GM12878 (cell line): ENCODE measurements at regions not wholly inside any gene's neighbourhood (a gene's known extent, or its start where the extent isn't known, plus 50 kb on each side); places are given as distances from the start of the nearest gene placed in this dataset.

ENCODE experiments used
- ATAC-seq: fragments of 200-7000 bp; cut with Tn5 transposase; 3 replicates; pipeline ENCODE4 v1.9.1; 2020; ENCODE audit warnings: mild to moderate bottlenecking, moderate library complexity
- BruUV-seq: library from RNA; stranded (reverse); fragments of 400-500 nt; replicated peaks from 2 replicates; lab custom pipeline; 2021; lab: Mats Ljungman, UMichigan
- CTCF ChIA-PET: fragments of 300-600 bp; sonication (Branson Sonifier 250); formaldehyde crosslinking; extraction: SDS; loops from one replicate; lab custom pipeline; 2021; ENCODE audit warnings: inconsistent platforms; lab: Yijun Ruan, JAX
- POLR2A ChIA-PET: fragments of 350-600 bp; formaldehyde crosslinking; extraction: SDS; loops from one replicate; lab custom pipeline; 2021; ENCODE audit warnings: inconsistent platforms; lab: Charles Lee
- RAD21 ChIA-PET: fragments of 300-600 bp; sonication (Branson Sonifier 250); formaldehyde crosslinking; loops from one replicate; lab custom pipeline; 2023; ENCODE audit warnings: antibody characterized with exemption; ENCODE audit not compliant: unreplicated experiment; lab: Charles Lee
- SMC1A ChIA-PET: fragments of 300-600 bp; sonication (Branson Sonifier 250); formaldehyde crosslinking; loops from one replicate; lab custom pipeline; 2023; ENCODE audit not compliant: unreplicated experiment, uncharacterized antibody; lab: Charles Lee
- DNase-seq: peaks from one replicate; pipeline ENCODE4 v3.0.0-alpha.2; 2011; ENCODE audit warnings: low read depth, low spot score
- FAIRE-seq: peaks from 3 replicates; lab custom pipeline; 2011; peaks lifted over from hg19 to GRCh38; lab: Jason Lieb, UNC
- H2AFZ ChIP-seq: 2 replicates; pipeline ENCODE4 v1.6.0; 2011; ENCODE audit warnings: low read depth, low read length, control low read depth; ENCODE audit not compliant: control insufficient read depth
- H3K27ac ChIP-seq: 2 replicates; pipeline ENCODE4 v1.5.1; 2011; ENCODE audit warnings: control low read depth; ENCODE audit not compliant: control insufficient read depth, insufficient read depth
- H3K27me3 ChIP-seq, 2 experiments: replicated peaks in 1 of 2; 2 replicates each; pipeline versions ENCODE4 v1.6.0 to v1.6.1; 2011; ENCODE audit warnings: low read length in 1 of 2; ENCODE audit not compliant: control insufficient read depth in 2 of 2, insufficient read depth in 2 of 2
- H3K36me3 ChIP-seq, 2 experiments: 2 replicates each; pipeline ENCODE4 v1.5.1; 2011; ENCODE audit warnings: low read length in 1 of 2; ENCODE audit not compliant: control insufficient read depth in 2 of 2, insufficient read depth in 2 of 2
- H3K4me1 ChIP-seq: 2 replicates; pipeline ENCODE4 v1.6.1; 2011; ENCODE audit warnings: mild to moderate bottlenecking, low read length, moderate library complexity, mixed read lengths; ENCODE audit not compliant: control insufficient read depth, insufficient read depth
- H3K4me2 ChIP-seq: 2 replicates; pipeline ENCODE4 v1.6.0; 2011; ENCODE audit warnings: control low read depth; ENCODE audit not compliant: control insufficient read depth, insufficient read depth
- H3K4me3 ChIP-seq: fragments of 200-600 bp; sonication (generic); 2 replicates; pipeline ENCODE4 v1.5.1; 2016
- H3K79me2 ChIP-seq: 2 replicates; pipeline ENCODE4 v1.6.0; 2011; ENCODE audit warnings: low read length; ENCODE audit not compliant: control insufficient read depth, insufficient read depth
- H3K9ac ChIP-seq: 2 replicates; pipeline ENCODE4 v1.8.0; 2011; ENCODE audit warnings: low read length, control low read depth, mixed read lengths; ENCODE audit not compliant: control insufficient read depth, insufficient read depth
- H3K9me3 ChIP-seq: replicated peaks from 3 replicates; pipeline ENCODE4 v1.5.1; 2011; ENCODE audit warnings: mild to moderate bottlenecking, low read length; ENCODE audit not compliant: control insufficient read depth, insufficient read depth
- H4K20me1 ChIP-seq: 2 replicates; pipeline ENCODE4 v1.6.0; 2011; ENCODE audit not compliant: control insufficient read depth, insufficient read depth
- ETV6 ChIP-seq, 2 experiments: fragments of 450-650 bp in 1 of 2; IDR thresholded peaks in 1 of 2; conservative IDR thresholded peaks in 1 of 2; 2 replicates each; pipeline ENCODE4 v1.6.1; 2014; ENCODE audit warnings: antibody characterized with exemption in 1 of 2, borderline replicate concordance in 1 of 2, low read depth in 1 of 2, mild to moderate bottlenecking in 1 of 2, moderate library complexity in 1 of 2
- FOS ChIP-seq: IDR thresholded peaks from 3 replicates; pipeline ENCODE4 v1.6.1; 2011; ENCODE audit warnings: borderline replicate concordance; ENCODE audit not compliant: insufficient read length; ENCODE audit errors: extremely low read depth
- HDGF ChIP-seq: fragments of 450-650 bp; IDR thresholded peaks from 2 replicates; pipeline ENCODE4 v1.6.1; 2016; ENCODE audit warnings: antibody characterized with exemption
- MYC ChIP-seq: IDR thresholded peaks from 2 replicates; pipeline ENCODE4 v1.6.1; 2011; ENCODE audit warnings: mild to moderate bottlenecking, low read length, moderate library complexity, inconsistent platforms; ENCODE audit not compliant: insufficient read depth, insufficient replicate concordance, insufficient read length, severe bottlenecking
- NFIC ChIP-seq: IDR thresholded peaks from 2 replicates; pipeline ENCODE4 v1.6.1; 2012; ENCODE audit warnings: low read depth, mild to moderate bottlenecking, inconsistent platforms, low read length, moderate library complexity
- NRF1 ChIP-seq: conservative IDR thresholded peaks from 2 replicates; pipeline ENCODE4 v1.6.1; 2011; ENCODE audit warnings: mild to moderate bottlenecking, low read depth, low read length, improper control_type of control experiment
- RB1 ChIP-seq: fragments of 450-650 bp; formaldehyde crosslinking; IDR thresholded peaks from 2 replicates; pipeline ENCODE4 v1.6.1; 2017; ENCODE audit warnings: mild to moderate bottlenecking, borderline replicate concordance
- SIN3A ChIP-seq: IDR thresholded peaks from 2 replicates; pipeline ENCODE4 v1.6.1; 2012; ENCODE audit warnings: low read depth, low read length, improper control_type of control experiment
- SREBF2 ChIP-seq: IDR thresholded peaks from 2 replicates; pipeline ENCODE4 v1.6.1; 2012; ENCODE audit warnings: mild to moderate bottlenecking, low read length
- TCF12 ChIP-seq: IDR thresholded peaks from 2 replicates; pipeline ENCODE4 v1.6.1; 2011; ENCODE audit warnings: low read depth, mild to moderate bottlenecking, low read length
- TCF7 ChIP-seq: IDR thresholded peaks from 2 replicates; pipeline ENCODE4 v1.6.1; 2014; ENCODE audit warnings: antibody characterized with exemption, borderline replicate concordance
- WRNIP1 ChIP-seq: IDR thresholded peaks from 2 replicates; pipeline ENCODE4 v1.6.1; 2011; ENCODE audit warnings: low read depth, low read length, improper control_type of control experiment, borderline replicate concordance
- in situ Hi-C: fragments of 300-500 bp; cut with MboI; formaldehyde crosslinking; loops from 9 replicates; pipeline ENCODE4 v1.14.3; 2018; ENCODE audit warnings: mixed read lengths
- intact Hi-C: fragments of 100-400 bp; cut with micrococcal nuclease; formaldehyde crosslinking; loops from one replicate; pipeline ENCODE4 v1.14.2; 2022; ENCODE audit not compliant: unreplicated experiment
- TF ChIP-seq, protein P1 (sequence below): fragments of 150-350 bp; IDR thresholded peaks from 2 replicates; pipeline ENCODE4 v1.6.1; 2014; ENCODE audit warnings: mild to moderate bottlenecking, low read depth, low read length
- TF ChIP-seq, protein P2 (sequence below): IDR thresholded peaks from 2 replicates; pipeline ENCODE4 v1.6.1; 2012; ENCODE audit warnings: low read length, inconsistent platforms

DNA sequence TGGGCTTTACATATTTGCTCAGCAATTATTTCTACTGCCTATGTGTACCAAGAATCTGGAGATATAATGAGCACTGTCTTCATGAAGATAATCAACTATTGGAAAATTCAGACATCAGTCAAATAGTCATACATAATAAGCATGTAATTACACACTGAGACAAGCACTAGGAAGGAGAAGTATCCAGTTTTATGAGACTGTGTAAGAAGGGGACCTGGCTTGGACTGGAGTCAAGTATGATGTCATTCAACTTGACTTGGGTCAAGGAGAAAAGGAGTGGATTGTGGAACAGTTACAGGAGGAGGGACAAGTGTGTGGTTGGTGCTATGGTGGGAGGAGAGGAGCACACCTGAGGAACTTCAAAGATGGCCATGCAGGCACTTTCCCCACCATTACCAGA, 419.8 kb upstream of the TRIB2 start:
- no peaks in the 10 kb centered on the region for H3K36me3 ChIP-seq
- in situ Hi-C loops, result loop anchor here (25.0 kb wide), 1 partner anchor 460 kb away; no protein-coding TSS in a partner anchor
- ChIA-PET CTCF (no interaction called here), POLR2A (no interaction called here), SMC1A (interaction anchor here (0.8 to 4.7 kb wide), 3 partner anchors 25 to 419 kb away, joined by 4 to 35 read pairs (median 11); partner anchors contain the start of gene TRIB2), RAD21 (no interaction called here)
- no peaks in the 10 kb centered on the region for H3K27me3 ChIP-seq
- no peak overlapping the region for H3K9ac ChIP-seq
- H3K27ac ChIP-seq, result no peak overlapping the region
- no peak for ATAC-seq
- no peaks in the 10 kb centered on the region for H3K79me2 ChIP-seq
- TF ChIP-seq FOS (no peak), TCF7 (no peak), ETV6 (conservative IDR thresholded peaks at IDR 0.05 in 1 of 2, IDR thresholded peaks at IDR 0.05 in 1 of 2; ENCODE audit: borderline replicate concordance in 1 of 2, low read depth in 1 of 2) (no peak), SREBF2 (no peak), RB1 (no peak), NFIC (no peak), WRNIP1 (no peak), NRF1 (no peak), SIN3A (no peak), HDGF (no peak), MYC (no peak), TCF12 (no peak)
- TF ChIP-seq, protein P1, sequence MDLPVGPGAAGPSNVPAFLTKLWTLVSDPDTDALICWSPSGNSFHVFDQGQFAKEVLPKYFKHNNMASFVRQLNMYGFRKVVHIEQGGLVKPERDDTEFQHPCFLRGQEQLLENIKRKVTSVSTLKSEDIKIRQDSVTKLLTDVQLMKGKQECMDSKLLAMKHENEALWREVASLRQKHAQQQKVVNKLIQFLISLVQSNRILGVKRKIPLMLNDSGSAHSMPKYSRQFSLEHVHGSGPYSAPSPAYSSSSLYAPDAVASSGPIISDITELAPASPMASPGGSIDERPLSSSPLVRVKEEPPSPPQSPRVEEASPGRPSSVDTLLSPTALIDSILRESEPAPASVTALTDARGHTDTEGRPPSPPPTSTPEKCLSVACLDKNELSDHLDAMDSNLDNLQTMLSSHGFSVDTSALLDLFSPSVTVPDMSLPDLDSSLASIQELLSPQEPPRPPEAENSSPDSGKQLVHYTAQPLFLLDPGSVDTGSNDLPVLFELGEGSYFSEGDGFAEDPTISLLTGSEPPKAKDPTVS, result no peak
- TF ChIP-seq, protein P2, sequence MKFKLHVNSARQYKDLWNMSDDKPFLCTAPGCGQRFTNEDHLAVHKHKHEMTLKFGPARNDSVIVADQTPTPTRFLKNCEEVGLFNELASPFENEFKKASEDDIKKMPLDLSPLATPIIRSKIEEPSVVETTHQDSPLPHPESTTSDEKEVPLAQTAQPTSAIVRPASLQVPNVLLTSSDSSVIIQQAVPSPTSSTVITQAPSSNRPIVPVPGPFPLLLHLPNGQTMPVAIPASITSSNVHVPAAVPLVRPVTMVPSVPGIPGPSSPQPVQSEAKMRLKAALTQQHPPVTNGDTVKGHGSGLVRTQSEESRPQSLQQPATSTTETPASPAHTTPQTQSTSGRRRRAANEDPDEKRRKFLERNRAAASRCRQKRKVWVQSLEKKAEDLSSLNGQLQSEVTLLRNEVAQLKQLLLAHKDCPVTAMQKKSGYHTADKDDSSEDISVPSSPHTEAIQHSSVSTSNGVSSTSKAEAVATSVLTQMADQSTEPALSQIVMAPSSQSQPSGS, result no peak
- BruUV-seq, result no TSS peak
- H3K9me3 ChIP-seq, result no peaks in the 10 kb centered on the region; the same call in none of the 3 replicates
- no peak for DNase-seq
- H3K4me2 ChIP-seq, result no peak overlapping the region
- no peaks in the 10 kb centered on the region for H4K20me1 ChIP-seq
- H3K4me3 ChIP-seq, result no peak overlapping the region
- H3K4me1 ChIP-seq, result peaks cover 13% of the 10 kb centered on the region
- H2AFZ ChIP-seq, result no peak overlapping the region
- intact Hi-C loops, result loop anchor here (10.0 kb wide), 1 partner anchor 352 kb away; no protein-coding TSS in a partner anchor
- no peak for FAIRE-seq
